Skin epidermis (tissue), 12 donors: ENCODE measurements at regions not wholly inside any gene's neighbourhood (a gene's known extent, or its start where the extent isn't known, plus 50 kb on each side); places are given as distances from the start of the nearest gene placed in this dataset.
"Not testable (repeated sequence)": the region's sequence is repeated elsewhere in the genome, so short reads cannot be mapped to it uniquely, and the experiment has no call there.

Source experiments
- H3K27ac ChIP-seq, 21 experiments: fragments of 200-600 bp; sonication (generic) in 11 of 21; one replicate each; pipeline ENCODE4 v1.5.0; 2020; ENCODE audit warnings: mild to moderate bottlenecking in 3 of 21, inconsistent platforms in 2 of 21, moderate library complexity in 2 of 21
- H3K4me3 ChIP-seq, 7 experiments: fragments of 200-600 bp; sonication (generic) in 2 of 7; one replicate each; pipeline ENCODE4 v1.5.0; 2020; ENCODE audit warnings: inconsistent platforms in 2 of 7, mild to moderate bottlenecking in 2 of 7, moderate library complexity in 1 of 7

GRCh38 chr5:106784846-106785245, 885.9 kb downstream of the EFNA5 start:
- Histone ChIP-seq H3K27ac (no peak overlapping the region), H3K4me3 (no peak overlapping the region)

GRCh38 chr5:106780355-106780754, 890.4 kb downstream of the EFNA5 start:
- Histone ChIP-seq H3K4me3 (no peak overlapping the region), H3K27ac (no peak overlapping the region)

- not testable (repeated sequence) for H3K4me3 ChIP-seq
Measured at GRCh38 chr5:106776515-106776914, 894.2 kb downstream of the EFNA5 start.

GRCh38 chr5:106768392-106768791, 902.3 kb downstream of the EFNA5 start:
- Histone ChIP-seq H3K4me3 (no peak overlapping the region), H3K27ac (no peak overlapping the region)

More at GRCh38 chr5:106776515-106776914, 894.2 kb downstream of the EFNA5 start:
- H3K27ac ChIP-seq: not testable (repeated sequence)

GRCh38 chr5:106766916-106767315, 903.8 kb downstream of the EFNA5 start:
- H3K27ac ChIP-seq: no peak overlapping the region

GRCh38 chr5:106759581-106759980, 911.2 kb downstream of the EFNA5 start:
- H3K4me3 ChIP-seq: no peak overlapping the region
- no peak overlapping the region for H3K27ac ChIP-seq

More at GRCh38 chr5:106766916-106767315, 903.8 kb downstream of the EFNA5 start:
- no peak overlapping the region for H3K4me3 ChIP-seq

GRCh38 chr5:106759152-106759551, 911.6 kb downstream of the EFNA5 start:
- H3K4me3 ChIP-seq: no peak overlapping the region
- no peak overlapping the region for H3K27ac ChIP-seq

GRCh38 chr5:106757672-106758071, 913.1 kb downstream of the EFNA5 start:
- Histone ChIP-seq H3K4me3 (no peak overlapping the region), H3K27ac (no peak overlapping the region)

- no peak overlapping the region for H3K4me3 ChIP-seq
- H3K27ac ChIP-seq: no peak overlapping the region
Measured at GRCh38 chr5:106755789-106756188, 914.9 kb downstream of the EFNA5 start.

GRCh38 chr5:106755066-106755465, 915.7 kb downstream of the EFNA5 start:
- H3K27ac ChIP-seq: no peak overlapping the region
- H3K4me3 ChIP-seq: no peak overlapping the region

GRCh38 chr5:106749826-106750225, 920.9 kb downstream of the EFNA5 start:
- Histone ChIP-seq H3K4me3 (no peak overlapping the region), H3K27ac (no peak overlapping the region)

GRCh38 chr5:106739127-106739526, 931.6 kb downstream of the EFNA5 start:
- Histone ChIP-seq H3K27ac (no peak overlapping the region), H3K4me3 (no peak overlapping the region)

GRCh38 chr5:106737111-106737510, 933.6 kb downstream of the EFNA5 start:
- H3K27ac ChIP-seq: peak overlapping the region in 3 of 21 experiments; percentile 1 to 63 (median 16)
- H3K4me3 ChIP-seq: no peak overlapping the region

GRCh38 chr5:106732624-106733023, 938.1 kb downstream of the EFNA5 start:
- Histone ChIP-seq H3K4me3 (no peak overlapping the region), H3K27ac (no peak overlapping the region)

GRCh38 chr5:106730912-106731311, 939.8 kb downstream of the EFNA5 start:
- Histone ChIP-seq H3K4me3 (no peak overlapping the region), H3K27ac (no peak overlapping the region)

GRCh38 chr5:106730506-106730905, 940.2 kb downstream of the EFNA5 start:
- no peak overlapping the region for H3K27ac ChIP-seq
- H3K4me3 ChIP-seq: no peak overlapping the region

- Histone ChIP-seq H3K4me3 (no peak overlapping the region), H3K27ac (no peak overlapping the region)
Measured at GRCh38 chr5:106728208-106728607, 942.5 kb downstream of the EFNA5 start.

- no peak overlapping the region for H3K27ac ChIP-seq
- no peak overlapping the region for H3K4me3 ChIP-seq
Measured at GRCh38 chr5:106727071-106727470, 943.7 kb downstream of the EFNA5 start.

- Histone ChIP-seq H3K27ac (no peak overlapping the region), H3K4me3 (no peak overlapping the region)
Measured at GRCh38 chr5:106720367-106720766, 950.4 kb downstream of the EFNA5 start.

GRCh38 chr5:106699796-106700195, 970.9 kb downstream of the EFNA5 start:
- Histone ChIP-seq H3K27ac (no peak overlapping the region), H3K4me3 (no peak overlapping the region)

GRCh38 chr5:106699198-106699597, 971.5 kb downstream of the EFNA5 start:
- no peak overlapping the region for H3K4me3 ChIP-seq
- no peak overlapping the region for H3K27ac ChIP-seq

- Histone ChIP-seq H3K27ac (no peak overlapping the region), H3K4me3 (no peak overlapping the region)
Measured at GRCh38 chr5:106698169-106698568, 972.6 kb downstream of the EFNA5 start.

GRCh38 chr5:106691701-106692100, 979.0 kb downstream of the EFNA5 start:
- H3K27ac ChIP-seq: no peak overlapping the region
- no peak overlapping the region for H3K4me3 ChIP-seq
